Caki2 (cell line): ENCODE measurements at regions not wholly inside any gene's neighbourhood (a gene's known extent, or its start where the extent isn't known, plus 50 kb on each side); places are given as distances from the start of the nearest gene placed in this dataset.

Source experiments
- DNase-seq: peaks from one replicate; pipeline ENCODE4 v3.0.0-alpha.2; 2015; ENCODE audit warnings: low read depth
- in situ Hi-C: cut with HindIII; loops from 2 replicates; pipeline ENCODE4 v1.10.0; 2016; ENCODE audit warnings: low sequenced_read_pairs, low pct_unique_long_range_greater_than_20kb, mixed read lengths

GRCh38 chr19:28404472-28404871 lies 808.5 kb downstream of the UQCRFS1 start:
- in situ Hi-C loops = no loop called here
- DNase-seq = no peak

GRCh38 chr19:28403690-28404089 lies 809.3 kb downstream of the UQCRFS1 start:
- DNase-seq = peak; percentile 31
- in situ Hi-C loops = no loop called here

DNA sequence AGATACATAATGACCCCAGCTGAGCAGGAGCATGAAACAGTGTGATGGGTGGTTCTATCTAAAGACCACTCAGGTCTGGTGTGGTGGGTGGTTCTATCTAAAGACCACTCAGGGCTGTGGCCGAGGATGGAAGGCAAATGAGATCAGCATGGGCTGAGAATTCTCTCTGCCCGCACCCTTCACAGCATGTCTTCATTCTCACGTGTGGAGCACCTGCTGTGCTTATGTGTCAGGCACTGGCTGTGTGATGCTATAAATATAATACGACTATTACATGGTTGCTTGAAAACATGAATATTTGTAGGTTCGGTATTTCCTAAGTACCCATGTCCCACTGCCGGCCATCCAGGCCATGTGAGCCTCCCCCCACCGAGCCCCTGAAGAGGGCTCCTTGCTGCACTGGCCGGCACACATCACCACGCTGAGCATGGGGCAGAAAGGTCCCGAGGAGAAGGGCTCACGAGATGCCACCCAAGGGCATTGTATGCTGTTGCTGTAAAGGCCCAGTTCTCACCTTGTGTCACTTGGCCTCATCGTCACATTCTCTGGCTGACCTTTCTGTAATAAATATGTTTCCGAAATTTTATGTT lies 810.2 kb downstream of the UQCRFS1 start:
- in situ Hi-C loops = no loop called here
- DNase-seq = no peak

- no peak for DNase-seq
- in situ Hi-C loops = no loop called here
Measured at GRCh38 chr19:28401739-28402424, 811.1 kb downstream of the UQCRFS1 start.

GRCh38 chr19:28400953-28401671 lies 811.8 kb downstream of the UQCRFS1 start:
- in situ Hi-C loops = no loop called here

DNA sequence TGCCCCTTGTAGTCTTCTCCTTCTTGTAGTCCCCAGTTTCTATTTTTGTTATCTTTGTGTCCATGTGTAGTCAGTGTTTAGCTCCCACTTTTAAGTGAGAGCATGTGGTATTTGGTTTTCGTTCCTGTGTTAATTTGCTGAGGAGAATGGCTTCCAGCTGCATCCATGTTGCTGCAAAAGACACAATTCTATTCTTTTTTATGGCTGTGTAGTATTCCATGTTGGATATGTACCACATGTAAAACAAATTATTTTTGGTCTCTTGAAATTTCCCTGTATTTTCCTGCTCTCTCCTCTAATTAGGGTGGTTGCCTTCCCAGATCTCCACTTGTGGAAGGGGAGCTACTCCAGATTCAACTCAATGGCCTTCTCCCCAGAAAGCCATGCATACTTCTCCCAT lies 813.8 kb downstream of the UQCRFS1 start:
- in situ Hi-C loops = no loop called here
- no peak for DNase-seq

More at GRCh38 chr19:28400953-28401671, 811.8 kb downstream of the UQCRFS1 start:
- DNase-seq = no peak

GRCh38 chr19:28397800-28398199 lies 815.2 kb downstream of the UQCRFS1 start:
- in situ Hi-C loops = no loop called here
- DNase-seq = no peak

GRCh38 chr19:28397306-28397705 lies 815.6 kb downstream of the UQCRFS1 start:
- DNase-seq = no peak
- in situ Hi-C loops = no loop called here

DNA sequence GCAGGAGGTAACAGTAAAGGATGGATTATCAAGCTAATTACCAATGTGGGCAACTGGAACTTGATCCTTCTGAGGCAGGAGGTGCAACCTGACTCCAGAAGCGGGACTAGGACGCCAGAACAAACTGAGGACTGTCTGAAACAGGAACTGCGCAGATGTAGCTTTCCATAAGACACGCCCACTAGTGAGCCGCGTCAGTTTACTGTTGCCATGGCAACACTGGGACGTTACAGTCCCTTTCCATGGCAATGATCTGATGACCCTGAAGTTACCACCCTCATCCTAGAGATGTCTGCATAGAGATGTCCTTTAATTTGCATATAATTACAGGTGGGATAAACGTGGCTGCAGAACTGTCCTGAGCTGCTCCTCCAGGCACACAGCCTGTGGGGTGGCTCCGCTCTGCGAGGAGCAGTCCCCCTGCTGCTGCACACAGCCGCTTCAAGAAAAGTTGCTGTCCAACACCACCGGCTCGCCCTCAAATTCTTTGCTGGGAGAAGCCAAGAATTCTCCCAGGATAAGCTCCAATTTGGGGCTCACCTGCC lies 816.6 kb downstream of the UQCRFS1 start:
- in situ Hi-C loops = no loop called here
- no peak for DNase-seq

DNA sequence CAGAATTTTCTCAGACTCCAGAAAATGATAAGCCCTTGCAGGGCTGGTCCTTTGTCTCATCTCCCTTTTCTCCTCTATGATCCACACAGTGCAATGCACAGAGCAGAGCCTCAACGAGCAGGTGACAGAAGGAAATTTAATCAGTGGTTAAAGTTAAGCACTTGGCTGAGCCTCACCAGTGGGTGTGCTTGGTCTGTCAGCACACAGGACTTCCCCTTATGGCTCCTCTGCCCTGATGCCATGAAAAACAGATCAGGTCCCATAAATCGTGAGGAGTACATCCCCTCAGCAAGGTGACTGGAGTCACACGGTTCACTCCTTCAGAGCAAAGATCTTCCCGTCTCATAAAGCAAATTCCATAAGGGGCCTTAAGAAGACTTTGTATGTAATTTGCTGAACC lies 818.2 kb downstream of the UQCRFS1 start:
- no peak for DNase-seq
- in situ Hi-C loops = no loop called here

DNA sequence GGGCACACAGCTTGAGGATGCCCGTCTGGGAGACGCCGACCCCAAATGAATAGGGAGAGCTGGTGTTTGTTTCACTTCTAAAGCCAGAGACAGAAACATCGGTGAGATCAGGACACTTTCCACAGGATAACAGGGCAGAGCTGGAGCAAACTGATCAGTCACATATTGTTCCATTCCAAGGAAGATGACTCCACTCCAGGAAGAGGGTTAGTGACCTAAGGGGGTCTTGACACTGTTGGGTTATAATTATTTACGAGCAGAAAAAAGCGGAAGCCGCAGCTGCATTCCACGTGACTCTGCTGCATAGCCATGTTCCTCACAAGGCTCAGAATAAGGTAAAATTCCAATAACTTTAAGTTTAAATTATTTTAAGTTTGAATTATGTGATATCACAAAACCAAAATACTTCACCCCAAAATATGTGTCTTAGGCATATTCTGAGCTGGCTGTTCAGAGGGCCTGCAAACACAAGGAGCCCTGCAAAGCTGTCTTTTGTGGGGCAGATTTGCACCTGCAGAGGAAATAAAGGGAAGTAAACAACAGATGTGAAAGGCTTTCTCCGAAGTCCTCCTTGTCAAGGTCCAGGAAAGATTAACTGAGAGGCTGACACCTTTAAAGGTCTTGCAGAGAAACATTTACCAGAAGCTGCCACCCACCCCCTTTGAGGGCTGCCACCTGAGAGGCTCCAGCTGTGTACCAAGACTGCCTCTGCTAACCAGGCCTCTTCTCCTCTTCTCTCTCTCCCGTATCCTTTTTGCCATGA lies 819.2 kb downstream of the UQCRFS1 start:
- in situ Hi-C loops = no loop called here
- no peak for DNase-seq

DNA sequence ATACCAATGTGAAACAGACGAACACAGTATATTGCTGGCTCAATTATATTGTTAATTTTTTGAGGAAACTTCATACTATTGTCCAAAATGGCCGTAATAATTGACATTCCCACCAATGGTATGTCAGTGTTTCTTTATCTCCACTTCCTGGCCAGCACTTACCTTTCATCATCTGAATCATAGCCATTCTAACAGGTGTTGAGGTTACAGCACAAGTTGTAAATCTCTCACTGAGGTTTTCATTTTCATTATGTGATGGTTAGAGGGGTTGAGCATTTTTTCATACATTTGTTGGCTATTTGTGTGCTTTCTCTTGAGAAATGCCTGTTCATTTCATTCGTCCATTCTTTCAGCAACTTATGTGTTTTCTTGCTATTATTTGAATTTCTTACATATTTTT lies 824.0 kb downstream of the UQCRFS1 start:
- in situ Hi-C loops = no loop called here
- DNase-seq = no peak

- in situ Hi-C loops = no loop called here
- DNase-seq = no peak
Measured at GRCh38 chr19:28387507-28387906, 825.4 kb downstream of the UQCRFS1 start.

GRCh38 chr19:28386470-28386869 lies 826.5 kb downstream of the UQCRFS1 start:
- DNase-seq = no peak
- in situ Hi-C loops = no loop called here

DNA sequence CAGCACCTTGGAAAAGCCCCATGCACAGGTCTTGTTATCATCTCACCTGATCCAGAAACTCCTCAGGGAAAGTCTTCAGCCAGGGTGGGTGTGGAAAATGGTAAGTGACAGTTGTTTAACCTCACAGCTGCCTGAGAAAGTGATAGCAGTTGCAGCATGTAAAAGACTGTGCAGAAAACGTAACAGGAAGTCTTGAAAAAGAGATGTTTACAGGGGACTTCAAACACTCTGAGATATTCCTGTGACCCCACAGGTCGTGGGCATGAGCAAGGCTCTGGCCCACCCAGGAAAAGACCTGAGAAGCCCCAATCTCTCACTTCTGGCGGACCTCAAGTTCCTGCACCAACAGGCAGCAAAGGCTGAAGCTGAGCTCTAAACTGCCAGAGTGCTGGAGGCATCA lies 826.9 kb downstream of the UQCRFS1 start:
- in situ Hi-C loops = no loop called here
- DNase-seq = no peak

DNA sequence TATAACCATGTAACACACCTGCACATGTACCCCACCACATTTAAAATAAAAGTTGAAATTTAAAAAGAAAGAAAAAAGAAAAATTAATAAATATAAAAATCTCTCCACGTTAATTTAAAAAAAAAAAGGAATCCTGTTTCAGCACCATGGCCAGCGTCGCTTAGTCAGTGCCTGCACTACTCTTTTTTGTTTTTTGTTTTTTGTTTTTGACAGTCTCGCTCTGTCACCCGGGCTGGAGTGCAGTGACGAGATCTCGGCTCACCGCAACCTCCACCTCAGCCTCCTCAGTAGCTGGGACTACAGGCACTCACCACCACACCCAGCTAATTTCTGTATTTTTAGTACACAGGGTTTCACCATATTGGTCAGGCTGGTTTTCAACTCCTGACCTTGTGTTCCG lies 835.9 kb downstream of the UQCRFS1 start:
- in situ Hi-C loops = no loop called here
- DNase-seq = peak; percentile 11

DNA sequence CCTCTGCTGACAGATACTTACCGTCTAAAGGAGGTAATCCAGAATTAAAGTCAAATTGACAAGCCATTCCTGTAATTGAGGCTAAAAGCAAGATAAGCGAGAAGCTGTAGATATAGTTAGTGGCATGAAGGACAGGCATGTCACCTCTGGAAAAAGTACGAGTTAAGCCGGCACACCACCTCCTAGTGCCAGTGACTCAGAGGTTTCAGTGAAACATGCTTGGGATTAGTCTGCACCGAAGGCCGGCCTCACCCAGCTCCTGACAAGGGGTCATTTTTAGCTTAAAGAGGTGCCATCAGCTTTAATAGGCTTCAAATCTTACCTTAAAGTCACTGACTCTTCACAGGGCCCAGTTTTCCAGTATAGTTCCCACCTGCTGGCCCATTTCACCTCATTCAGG lies 838.0 kb downstream of the UQCRFS1 start:
- no peak for DNase-seq
- in situ Hi-C loops = no loop called here

DNA sequence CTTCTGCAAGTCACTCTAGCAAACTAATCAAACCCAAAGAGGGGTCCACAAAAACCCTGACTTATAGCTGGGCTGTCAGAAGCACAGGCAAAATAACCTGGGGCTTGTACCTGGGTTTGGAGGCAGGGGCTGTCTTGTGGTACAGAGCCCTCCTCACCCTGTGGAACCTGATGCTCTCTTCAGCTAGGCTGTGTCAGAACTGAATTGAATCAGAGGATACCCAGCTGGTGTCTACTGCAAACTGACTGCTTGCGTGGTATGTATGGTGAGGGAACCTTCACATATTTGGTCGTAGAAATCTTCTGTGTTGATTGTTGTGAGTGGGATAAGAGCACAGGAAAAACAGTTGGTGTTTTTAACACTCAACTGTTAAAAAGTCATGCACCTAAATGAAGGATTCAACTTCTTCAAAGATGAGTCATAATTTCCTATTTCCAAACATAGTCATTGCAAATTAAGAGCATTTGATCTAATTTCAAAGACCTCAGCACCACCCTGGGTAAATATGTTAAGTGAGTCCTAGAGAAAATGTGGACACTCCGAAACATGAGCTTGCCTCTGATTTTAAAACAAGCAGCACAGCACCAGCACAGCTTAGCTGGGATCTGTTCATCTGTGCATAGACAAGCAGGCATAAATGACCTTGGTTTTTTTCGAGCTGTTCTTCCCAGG lies 840.2 kb downstream of the UQCRFS1 start:
- in situ Hi-C loops = no loop called here
- DNase-seq = no peak
